Prostate gland (tissue), 2 donors: ENCODE measurements at regions not wholly inside any gene's neighbourhood (a gene's known extent, or its start where the extent isn't known, plus 50 kb on each side); places are given as distances from the start of the nearest gene placed in this dataset.

Experiments
- CTCF ChIP-seq, 4 experiments: fragments of 200-600 bp in 2 of 4; fragments of 450-650 bp in 2 of 4; sonication (generic) in 2 of 4; IDR thresholded peaks; 1 replicate in 3 of 4; 2 replicates in 1 of 4; pipeline ENCODE4 v1.5.1; 2016 to 2019; ENCODE audit warnings: antibody characterized with exemption in 4 of 4, mild to moderate bottlenecking in 2 of 4, moderate library complexity in 2 of 4
- POLR2A ChIP-seq: fragments of 450-650 bp; IDR thresholded peaks from one replicate; pipeline ENCODE4 v1.6.1; 2016; ENCODE audit warnings: antibody characterized with exemption, mild to moderate bottlenecking
- POLR2AphosphoS5 ChIP-seq: sonication (generic); formaldehyde crosslinking; IDR thresholded peaks from one replicate; pipeline ENCODE4 v1.6.1; 2017; ENCODE audit warnings: antibody characterized with exemption

- TF ChIP-seq POLR2A (no peak), CTCF (IDR thresholded peaks at IDR 0.05) (no peak), POLR2AphosphoS5 (no peak)
Measured at GRCh38 chr3:146845361-146845760, 240.2 kb upstream of the PLSCR5 start.
